OCI-LY3 (cell line): ENCODE measurements at regions not wholly inside any gene's neighbourhood (a gene's known extent, or its start where the extent isn't known, plus 50 kb on each side); places are given as distances from the start of the nearest gene placed in this dataset.
"Not testable (repeated sequence)": the region's sequence is repeated elsewhere in the genome, so short reads cannot be mapped to it uniquely, and the experiment has no call there.

ENCODE experiments used
- H2AFZ ChIP-seq: fragments of 200-600, 300-600 bp; shearing (Covaris generic); 2 replicates; pipeline ENCODE4 v1.6.0; 2014; ENCODE audit warnings: antibody characterized with exemption, low read depth, low read length
- H3K27ac ChIP-seq: fragments of 200-600, 300-600 bp; sonication (generic); 2 replicates; pipeline ENCODE4 v1.5.1; 2014; ENCODE audit warnings: mild to moderate bottlenecking, low read length, moderate library complexity, mixed read lengths
- H3K27me3 ChIP-seq: fragments of 200-600, 300-600 bp; sonication (generic); 2 replicates; pipeline ENCODE4 v1.6.1; 2014; ENCODE audit warnings: low read depth, low read length, mixed read lengths
- H3K36me3 ChIP-seq: fragments of 200-600, 300-600 bp; sonication (generic); replicated peaks from 2 replicates; pipeline ENCODE3; 2014; ENCODE audit warnings: low read depth, low read length, mixed read lengths
- H3K4me1 ChIP-seq: fragments of 300-600, 200-600 bp; sonication (generic); 2 replicates; pipeline ENCODE4 v1.6.1; 2014; ENCODE audit warnings: low read length, mixed read lengths
- H3K4me2 ChIP-seq: fragments of 200-600, 300-600 bp; sonication (generic); 2 replicates; pipeline ENCODE4 v1.6.1; 2014; ENCODE audit warnings: low read length, mixed read lengths
- H3K4me3 ChIP-seq: fragments of 300-600, 200-600 bp; sonication (generic); 2 replicates; pipeline ENCODE4 v1.5.1; 2014; ENCODE audit warnings: antibody characterized with exemption, mild to moderate bottlenecking, low read length, moderate library complexity
- H3K79me2 ChIP-seq: fragments of 300-600, 200-600 bp; shearing (Covaris generic); 2 replicates; pipeline ENCODE4 v1.6.1; 2014; ENCODE audit warnings: mild to moderate bottlenecking, low read length, mixed read lengths
- H3K9ac ChIP-seq: fragments of 300-600, 200-600 bp; shearing (Covaris generic); 2 replicates; pipeline ENCODE4 v1.6.0; 2014; ENCODE audit warnings: mild to moderate bottlenecking, low read length, moderate library complexity
- H3K9me3 ChIP-seq: fragments of 200-600, 300-600 bp; shearing (Covaris generic); 2 replicates; pipeline ENCODE4 v1.6.1; 2014; ENCODE audit warnings: low read length, mixed read lengths; ENCODE audit not compliant: insufficient read depth
- H4K20me1 ChIP-seq: fragments of 200-600, 300-600 bp; sonication (generic); 2 replicates; pipeline ENCODE4 v1.6.1; 2016; ENCODE audit warnings: low read length, mixed read lengths; ENCODE audit not compliant: insufficient read depth
- EZH2phosphoT487 ChIP-seq: fragments of 200-600 bp; shearing (Covaris generic); IDR thresholded peaks from 2 replicates; pipeline ENCODE4 v1.6.1; 2018; ENCODE audit warnings: antibody characterized with exemption, mixed run types, low read depth
- TF ChIP-seq, protein P1 (sequence below): fragments of 200-600, 300-600 bp; sonication (generic); IDR thresholded peaks from 2 replicates; pipeline ENCODE4 v1.5.1; 2014; ENCODE audit warnings: antibody characterized with exemption, low read length, low read depth

- peak overlapping the region; percentile 45 for H3K9ac ChIP-seq
- no peaks in the 10 kb centered on the region for H3K79me2 ChIP-seq
- H3K36me3 ChIP-seq = no peaks in the 10 kb centered on the region
- peak overlapping the region; percentile 92 for H2AFZ ChIP-seq
- peaks cover 18% of the 10 kb centered on the region for H3K4me1 ChIP-seq
- no peaks in the 10 kb centered on the region for H4K20me1 ChIP-seq
- TF ChIP-seq EZH2phosphoT487 = no peak
- TF ChIP-seq, protein P1, sequence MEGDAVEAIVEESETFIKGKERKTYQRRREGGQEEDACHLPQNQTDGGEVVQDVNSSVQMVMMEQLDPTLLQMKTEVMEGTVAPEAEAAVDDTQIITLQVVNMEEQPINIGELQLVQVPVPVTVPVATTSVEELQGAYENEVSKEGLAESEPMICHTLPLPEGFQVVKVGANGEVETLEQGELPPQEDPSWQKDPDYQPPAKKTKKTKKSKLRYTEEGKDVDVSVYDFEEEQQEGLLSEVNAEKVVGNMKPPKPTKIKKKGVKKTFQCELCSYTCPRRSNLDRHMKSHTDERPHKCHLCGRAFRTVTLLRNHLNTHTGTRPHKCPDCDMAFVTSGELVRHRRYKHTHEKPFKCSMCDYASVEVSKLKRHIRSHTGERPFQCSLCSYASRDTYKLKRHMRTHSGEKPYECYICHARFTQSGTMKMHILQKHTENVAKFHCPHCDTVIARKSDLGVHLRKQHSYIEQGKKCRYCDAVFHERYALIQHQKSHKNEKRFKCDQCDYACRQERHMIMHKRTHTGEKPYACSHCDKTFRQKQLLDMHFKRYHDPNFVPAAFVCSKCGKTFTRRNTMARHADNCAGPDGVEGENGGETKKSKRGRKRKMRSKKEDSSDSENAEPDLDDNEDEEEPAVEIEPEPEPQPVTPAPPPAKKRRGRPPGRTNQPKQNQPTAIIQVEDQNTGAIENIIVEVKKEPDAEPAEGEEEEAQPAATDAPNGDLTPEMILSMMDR = no peak
- no peaks in the 10 kb centered on the region for H3K9me3 ChIP-seq
- peak overlapping the region; percentile 93 for H3K4me2 ChIP-seq
- peak overlapping the region; percentile 79 for H3K4me3 ChIP-seq
- peaks cover 34% of the 10 kb centered on the region for H3K27me3 ChIP-seq
- H3K27ac ChIP-seq = no peak overlapping the region
Observed at GRCh38 chr4:82284475-82284857, 89.3 kb downstream of the HNRNPD start.

DNA sequence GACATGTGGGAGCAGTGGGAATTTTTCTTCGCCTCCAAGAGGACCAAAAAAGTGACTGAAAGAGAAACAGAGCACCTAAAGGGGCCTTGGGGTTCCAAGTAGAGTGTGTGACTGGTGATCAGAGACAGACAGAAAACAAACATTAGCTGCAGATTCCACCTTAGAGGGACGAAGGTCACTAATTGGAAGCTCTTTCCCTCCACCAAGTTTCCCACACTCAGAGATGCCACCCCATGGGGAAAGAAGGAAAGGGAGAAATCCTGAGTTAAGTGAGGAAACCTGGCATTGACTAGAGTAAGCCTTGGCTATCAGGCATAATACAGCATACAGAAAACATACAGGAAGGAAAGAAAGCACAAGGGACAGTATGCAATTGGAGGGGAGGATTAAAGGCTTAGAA lies 90.9 kb downstream of the HNRNPD start:
- Histone ChIP-seq H3K9ac (no peak overlapping the region), H3K4me3 (no peak overlapping the region), H3K4me2 (no peak overlapping the region), H2AFZ (no peak overlapping the region), H3K4me1 (peaks cover 16% of the 10 kb centered on the region), H3K27ac (no peak overlapping the region), H3K9me3 (no peaks in the 10 kb centered on the region), H3K36me3 (no peaks in the 10 kb centered on the region), H4K20me1 (no peaks in the 10 kb centered on the region), H3K27me3 (peaks cover 34% of the 10 kb centered on the region), H3K79me2 (no peaks in the 10 kb centered on the region)
- TF ChIP-seq EZH2phosphoT487 = no peak
- TF ChIP-seq, protein P1 = no peak

- H3K9me3 ChIP-seq, H3K4me3 ChIP-seq, H3K79me2 ChIP-seq, H3K36me3 ChIP-seq, H2AFZ ChIP-seq, H4K20me1 ChIP-seq, H3K4me2 ChIP-seq, H3K9ac ChIP-seq, H3K27ac ChIP-seq: not testable (repeated sequence)
- H3K4me1 ChIP-seq = peaks cover 17% of the 10 kb centered on the region
- peaks cover 26% of the 10 kb centered on the region for H3K27me3 ChIP-seq
Observed at GRCh38 chr4:82279550-82279949, 94.2 kb downstream of the HNRNPD start.

DNA sequence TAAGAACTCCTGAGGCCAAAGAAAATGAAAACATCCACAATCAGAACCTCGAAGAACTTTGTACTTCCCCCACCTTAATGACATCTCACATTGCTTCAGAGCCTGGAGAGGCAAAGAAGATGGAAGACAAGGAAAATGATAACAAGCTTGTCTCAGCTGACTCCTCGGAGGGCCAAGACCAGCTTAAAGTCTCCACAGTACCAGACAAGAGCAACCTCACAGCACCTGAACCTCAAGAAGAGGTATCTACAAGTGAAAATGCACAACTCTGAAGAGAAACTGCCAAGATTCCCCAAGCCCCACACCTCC lies 97.5 kb downstream of the HNRNPD start:
- no peaks in the 10 kb centered on the region for H3K36me3 ChIP-seq
- H3K4me3 ChIP-seq = no peak overlapping the region
- peaks cover 25% of the 10 kb centered on the region for H3K4me1 ChIP-seq
- H3K4me2 ChIP-seq = peak overlapping the region; percentile 36; the same call in 1 of the 2 replicates
- H3K27ac ChIP-seq = no peak overlapping the region
- no peaks in the 10 kb centered on the region for H3K79me2 ChIP-seq
- H2AFZ ChIP-seq = no peak overlapping the region
- no peaks in the 10 kb centered on the region; the same call in 1 of the 2 replicates for H3K27me3 ChIP-seq
- no peaks in the 10 kb centered on the region for H4K20me1 ChIP-seq
- TF ChIP-seq EZH2phosphoT487 = no peak
- TF ChIP-seq, protein P1 = no peak
- H3K9ac ChIP-seq = no peak overlapping the region
- no peaks in the 10 kb centered on the region for H3K9me3 ChIP-seq
